BE2C (cell line): ENCODE measurements at regions not wholly inside any gene's neighbourhood (a gene's known extent, or its start where the extent isn't known, plus 50 kb on each side); places are given as distances from the start of the nearest gene placed in this dataset.

ENCODE experiments used
- DNase-seq: peaks from one replicate; pipeline ENCODE4 v3.0.0-alpha.2; 2020
- H3K27me3 ChIP-seq: fragments of 250-450 bp; sonication (Bioruptor Pico); 2 replicates; pipeline ENCODE4 v1.5.1; 2020; ENCODE audit warnings: mild to moderate bottlenecking
- H3K36me3 ChIP-seq: fragments of 250-450 bp; sonication (Bioruptor Pico); 2 replicates; pipeline ENCODE4 v1.5.1; 2020; ENCODE audit warnings: mild to moderate bottlenecking
- H3K4me1 ChIP-seq: fragments of 250-450 bp; sonication (Bioruptor Pico); 2 replicates; pipeline ENCODE4 v1.5.1; 2020
- H3K4me3 ChIP-seq: 2 replicates; pipeline ENCODE4 v1.5.1; 2011; ENCODE audit warnings: low read depth, low read length
- H3K9me3 ChIP-seq: fragments of 250-450 bp; sonication (Bioruptor Pico); 2 replicates; pipeline ENCODE4 v1.5.1; 2020
- TF ChIP-seq, protein P1 (sequence below): IDR thresholded peaks from 2 replicates; pipeline ENCODE4 v1.5.1; 2012; ENCODE audit warnings: mild to moderate bottlenecking, low read depth, low read length

- TF ChIP-seq, protein P1, sequence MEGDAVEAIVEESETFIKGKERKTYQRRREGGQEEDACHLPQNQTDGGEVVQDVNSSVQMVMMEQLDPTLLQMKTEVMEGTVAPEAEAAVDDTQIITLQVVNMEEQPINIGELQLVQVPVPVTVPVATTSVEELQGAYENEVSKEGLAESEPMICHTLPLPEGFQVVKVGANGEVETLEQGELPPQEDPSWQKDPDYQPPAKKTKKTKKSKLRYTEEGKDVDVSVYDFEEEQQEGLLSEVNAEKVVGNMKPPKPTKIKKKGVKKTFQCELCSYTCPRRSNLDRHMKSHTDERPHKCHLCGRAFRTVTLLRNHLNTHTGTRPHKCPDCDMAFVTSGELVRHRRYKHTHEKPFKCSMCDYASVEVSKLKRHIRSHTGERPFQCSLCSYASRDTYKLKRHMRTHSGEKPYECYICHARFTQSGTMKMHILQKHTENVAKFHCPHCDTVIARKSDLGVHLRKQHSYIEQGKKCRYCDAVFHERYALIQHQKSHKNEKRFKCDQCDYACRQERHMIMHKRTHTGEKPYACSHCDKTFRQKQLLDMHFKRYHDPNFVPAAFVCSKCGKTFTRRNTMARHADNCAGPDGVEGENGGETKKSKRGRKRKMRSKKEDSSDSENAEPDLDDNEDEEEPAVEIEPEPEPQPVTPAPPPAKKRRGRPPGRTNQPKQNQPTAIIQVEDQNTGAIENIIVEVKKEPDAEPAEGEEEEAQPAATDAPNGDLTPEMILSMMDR: no peak
- no peak overlapping the region for H3K4me3 ChIP-seq
- H3K9me3 ChIP-seq: no peaks in the 10 kb centered on the region
- H3K27me3 ChIP-seq: no peaks in the 10 kb centered on the region
- no peaks in the 10 kb centered on the region for H3K4me1 ChIP-seq
- no peaks in the 10 kb centered on the region for H3K36me3 ChIP-seq
- no peak for DNase-seq
Measured at GRCh38 chr2:220786216-220786615, 785.9 kb downstream of the EPHA4 start.

- H3K4me1 ChIP-seq: no peaks in the 10 kb centered on the region
- H3K4me3 ChIP-seq: no peak overlapping the region
- TF ChIP-seq, protein P1: no peak
- no peaks in the 10 kb centered on the region for H3K9me3 ChIP-seq
- no peaks in the 10 kb centered on the region for H3K27me3 ChIP-seq
- no peaks in the 10 kb centered on the region for H3K36me3 ChIP-seq
- DNase-seq: no peak
Measured at GRCh38 chr2:220787251-220787650, 784.9 kb downstream of the EPHA4 start.

DNA sequence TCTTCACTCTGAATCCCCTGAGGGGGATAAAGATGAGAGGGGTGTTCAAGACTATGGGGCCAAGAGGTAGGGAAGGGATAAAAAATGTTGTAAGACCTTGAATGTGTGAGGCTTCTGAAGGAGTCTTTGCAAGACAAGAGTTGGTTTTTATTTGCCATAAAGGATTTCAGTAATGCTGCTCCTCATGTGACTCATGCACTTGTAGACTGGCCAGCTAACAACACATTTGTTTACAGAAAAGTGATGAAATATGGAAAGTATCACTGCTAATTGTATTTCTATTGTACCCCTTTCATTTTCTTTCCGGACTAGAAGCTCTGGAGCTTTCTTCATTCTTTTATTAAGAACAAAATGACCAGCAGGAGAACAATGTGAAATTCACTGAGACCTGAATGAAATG lies 782.1 kb downstream of the EPHA4 start:
- no peak for DNase-seq
- TF ChIP-seq, protein P1: no peak
- Histone ChIP-seq H3K36me3 (no peaks in the 10 kb centered on the region), H3K4me3 (no peak overlapping the region), H3K4me1 (no peaks in the 10 kb centered on the region), H3K27me3 (no peaks in the 10 kb centered on the region), H3K9me3 (no peaks in the 10 kb centered on the region)

- no peaks in the 10 kb centered on the region for H3K9me3 ChIP-seq
- TF ChIP-seq, protein P1: no peak
Measured at GRCh38 chr2:220795705-220796104, 776.4 kb downstream of the EPHA4 start.

DNA sequence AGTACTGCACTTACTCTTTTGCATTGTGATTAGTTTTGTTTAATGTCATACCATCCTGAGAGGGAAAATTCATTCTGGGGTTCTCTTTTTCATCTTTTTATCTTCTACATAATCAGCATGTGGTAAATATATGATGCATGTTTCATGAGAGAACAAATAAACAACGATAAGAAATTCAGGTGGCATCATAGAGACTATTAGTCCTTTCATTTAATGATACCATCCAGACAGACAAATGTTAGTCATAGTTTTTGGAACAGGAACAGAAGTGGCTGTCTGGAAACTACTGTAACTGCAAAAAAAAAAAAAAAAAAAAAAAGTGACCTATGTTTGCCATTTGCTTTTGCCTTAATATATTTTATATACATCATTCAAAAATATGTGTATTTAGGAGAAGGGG lies 761.0 kb downstream of the EPHA4 start:
- H3K27me3 ChIP-seq: no peaks in the 10 kb centered on the region
- no peaks in the 10 kb centered on the region; the same call in 1 of the 2 replicates for H3K9me3 ChIP-seq
- no peaks in the 10 kb centered on the region for H3K4me1 ChIP-seq
- no peak overlapping the region for H3K4me3 ChIP-seq
- TF ChIP-seq, protein P1: no peak
- no peak for DNase-seq
- no peaks in the 10 kb centered on the region for H3K36me3 ChIP-seq

More at GRCh38 chr2:220795705-220796104, 776.4 kb downstream of the EPHA4 start:
- no peak for DNase-seq
- no peak overlapping the region for H3K4me3 ChIP-seq
- no peaks in the 10 kb centered on the region for H3K36me3 ChIP-seq
- H3K27me3 ChIP-seq: no peaks in the 10 kb centered on the region
- H3K4me1 ChIP-seq: no peaks in the 10 kb centered on the region

DNA sequence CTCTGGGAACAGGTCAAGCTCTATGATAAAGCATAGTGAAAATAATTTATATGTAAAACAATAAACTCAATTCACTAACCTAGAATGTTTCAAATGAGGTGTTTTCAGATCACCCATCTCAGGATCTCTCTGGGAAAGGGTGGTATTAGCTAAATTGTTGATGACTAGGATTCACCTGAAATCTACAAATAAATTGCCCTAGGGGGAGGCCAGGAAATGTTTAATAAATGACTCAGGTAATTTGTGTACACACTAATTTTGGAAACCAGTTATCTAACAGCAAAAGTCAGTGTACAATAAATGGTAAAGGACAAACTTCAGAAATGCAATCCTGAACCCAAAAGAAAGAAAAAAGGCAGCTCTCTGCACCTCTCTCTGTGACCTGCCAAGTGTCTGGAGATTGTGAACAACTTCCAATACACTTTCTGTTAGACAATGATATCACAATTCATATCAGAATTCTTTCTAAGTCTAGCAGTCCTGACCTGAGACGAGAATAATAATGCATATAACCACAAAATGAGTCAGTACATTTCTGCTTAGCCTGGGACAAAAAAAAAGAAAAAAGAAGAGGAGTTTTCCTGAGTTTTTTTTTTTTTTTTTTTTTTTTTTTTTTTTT lies 760.0 kb downstream of the EPHA4 start:
- H3K27me3 ChIP-seq: no peaks in the 10 kb centered on the region
- H3K9me3 ChIP-seq: no peaks in the 10 kb centered on the region; the same call in 1 of the 2 replicates
- no peaks in the 10 kb centered on the region for H3K36me3 ChIP-seq
- no peak for DNase-seq
- H3K4me1 ChIP-seq: no peaks in the 10 kb centered on the region
- H3K4me3 ChIP-seq: no peak overlapping the region
- TF ChIP-seq, protein P1: no peak
